Astrocyte (in vitro differentiated cells and primary cell): ENCODE measurements at regions not wholly inside any gene's neighbourhood (a gene's known extent, or its start where the extent isn't known, plus 50 kb on each side); places are given as distances from the start of the nearest gene placed in this dataset.

Source experiments
- DNase-seq: peaks from one replicate; pipeline ENCODE4 v3.0.0-alpha.2; 2010; ENCODE audit warnings: low read depth
- FAIRE-seq: peaks from 2 replicates; lab custom pipeline; 2011; peaks lifted over from hg19 to GRCh38; lab: Jason Lieb, UNC
- H2AFZ ChIP-seq: 2 replicates; pipeline ENCODE4 v1.6.0; 2012; ENCODE audit warnings: low read depth, low read length, inconsistent platforms
- H3K27ac ChIP-seq: 2 replicates; pipeline ENCODE4 v1.5.1; 2011; ENCODE audit warnings: low read depth, low read length, inconsistent platforms
- H3K27me3 ChIP-seq: 2 replicates; pipeline ENCODE4 v1.6.0; 2011; ENCODE audit warnings: low read length, inconsistent platforms; ENCODE audit not compliant: insufficient read depth
- H3K36me3 ChIP-seq: 2 replicates; pipeline ENCODE4 v1.5.1; 2011; ENCODE audit warnings: low read length, inconsistent platforms; ENCODE audit not compliant: insufficient read depth
- H3K4me1 ChIP-seq: 2 replicates; pipeline ENCODE4 v1.5.1; 2011; ENCODE audit warnings: low read length, inconsistent platforms; ENCODE audit not compliant: insufficient read depth
- H3K4me2 ChIP-seq: 2 replicates; pipeline ENCODE4 v1.6.0; 2012; ENCODE audit warnings: low read length, inconsistent platforms
- H3K4me3 ChIP-seq: 2 replicates; pipeline ENCODE4 v1.5.1; 2011; ENCODE audit warnings: low read depth, mild to moderate bottlenecking, low read length, inconsistent platforms; ENCODE audit not compliant: insufficient read depth
- H3K79me2 ChIP-seq: 2 replicates; pipeline ENCODE4 v1.6.0; 2012; ENCODE audit warnings: mild to moderate bottlenecking, low read length, inconsistent platforms; ENCODE audit not compliant: insufficient read depth
- H3K9ac ChIP-seq: 2 replicates; pipeline ENCODE4 v1.6.0; 2012; ENCODE audit warnings: mild to moderate bottlenecking, low read length, inconsistent platforms
- H3K9me3 ChIP-seq: 2 replicates; pipeline ENCODE4 v1.5.1; 2012; ENCODE audit warnings: low read depth, mild to moderate bottlenecking, low read length, inconsistent platforms; ENCODE audit not compliant: insufficient read depth
- H4K20me1 ChIP-seq: 2 replicates; pipeline ENCODE4 v1.6.0; 2012; ENCODE audit warnings: low read length, inconsistent platforms; ENCODE audit not compliant: insufficient read depth
- H3K27ac Mint-ChIP-seq: one replicate; pipeline ENCODE4 v1.8.0; 2021; ENCODE audit warnings: mild to moderate bottlenecking, mixed read lengths; ENCODE audit not compliant: unreplicated experiment
- H3K27me3 Mint-ChIP-seq: one replicate; pipeline ENCODE4 v1.8.0; 2021; ENCODE audit warnings: low read depth, mixed read lengths; ENCODE audit not compliant: unreplicated experiment
- H3K36me3 Mint-ChIP-seq: one replicate; pipeline ENCODE4 v1.8.0; 2021; ENCODE audit warnings: low read depth, mixed read lengths; ENCODE audit not compliant: unreplicated experiment
- H3K4me1 Mint-ChIP-seq: one replicate; pipeline ENCODE4 v1.8.0; 2021; ENCODE audit warnings: low read depth, mixed read lengths; ENCODE audit not compliant: unreplicated experiment
- H3K4me3 Mint-ChIP-seq: one replicate; pipeline ENCODE4 v1.8.0; 2021; ENCODE audit warnings: mild to moderate bottlenecking, moderate library complexity, mixed read lengths; ENCODE audit not compliant: unreplicated experiment
- H3K9me3 Mint-ChIP-seq: one replicate; pipeline ENCODE4 v1.8.0; 2021; ENCODE audit warnings: mild to moderate bottlenecking, mixed read lengths; ENCODE audit not compliant: unreplicated experiment
- EZH2 ChIP-seq: IDR thresholded peaks from 2 replicates; pipeline ENCODE4 v1.6.1; 2012; ENCODE audit warnings: mild to moderate bottlenecking, low read length, inconsistent platforms; ENCODE audit not compliant: insufficient read depth
- TF ChIP-seq, protein P1 (sequence below): IDR thresholded peaks from 2 replicates; pipeline ENCODE4 v1.5.1; 2011; ENCODE audit warnings: low read depth, mild to moderate bottlenecking, inconsistent platforms, low read length, moderate library complexity; ENCODE audit not compliant: insufficient read depth

DNA sequence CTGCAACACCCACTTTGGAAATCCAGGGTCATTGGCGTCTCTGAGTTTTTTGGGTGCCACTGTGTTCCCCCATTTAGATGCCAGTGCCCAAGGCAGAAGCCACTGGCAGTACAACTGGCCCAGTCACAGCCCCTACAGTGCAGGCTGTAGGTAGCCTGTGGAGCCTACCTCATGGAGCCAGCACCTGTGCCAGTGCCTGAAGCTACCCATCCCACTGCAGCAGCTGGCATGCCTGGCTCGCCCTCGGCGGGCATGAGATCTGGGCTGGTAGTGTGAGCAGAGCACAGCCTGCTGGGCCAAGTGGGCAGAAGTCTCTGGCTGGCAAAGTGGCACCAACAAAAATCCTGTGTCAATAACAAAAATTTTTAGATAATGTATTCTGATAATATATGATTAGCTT lies 1111.4 kb upstream of the NXPH2 start:
- Mint-ChIP-seq H3K36me3 (no peaks in the 10 kb centered on the region), H3K27ac (no peak overlapping the region), H3K4me1 (no peaks in the 10 kb centered on the region), H3K9me3 (peaks cover 4% of the 10 kb centered on the region), H3K27me3 (no peaks in the 10 kb centered on the region), H3K4me3 (no peak overlapping the region)
- Histone ChIP-seq H3K27me3 (no peaks in the 10 kb centered on the region), H3K36me3 (no peaks in the 10 kb centered on the region), H2AFZ (no peak overlapping the region), H4K20me1 (no peaks in the 10 kb centered on the region), H3K27ac (no peak overlapping the region), H3K79me2 (no peaks in the 10 kb centered on the region), H3K4me1 (no peaks in the 10 kb centered on the region), H3K9me3 (no peaks in the 10 kb centered on the region), H3K4me2 (no peak overlapping the region), H3K4me3 (no peak overlapping the region), H3K9ac (no peak overlapping the region)
- TF ChIP-seq, protein P1, sequence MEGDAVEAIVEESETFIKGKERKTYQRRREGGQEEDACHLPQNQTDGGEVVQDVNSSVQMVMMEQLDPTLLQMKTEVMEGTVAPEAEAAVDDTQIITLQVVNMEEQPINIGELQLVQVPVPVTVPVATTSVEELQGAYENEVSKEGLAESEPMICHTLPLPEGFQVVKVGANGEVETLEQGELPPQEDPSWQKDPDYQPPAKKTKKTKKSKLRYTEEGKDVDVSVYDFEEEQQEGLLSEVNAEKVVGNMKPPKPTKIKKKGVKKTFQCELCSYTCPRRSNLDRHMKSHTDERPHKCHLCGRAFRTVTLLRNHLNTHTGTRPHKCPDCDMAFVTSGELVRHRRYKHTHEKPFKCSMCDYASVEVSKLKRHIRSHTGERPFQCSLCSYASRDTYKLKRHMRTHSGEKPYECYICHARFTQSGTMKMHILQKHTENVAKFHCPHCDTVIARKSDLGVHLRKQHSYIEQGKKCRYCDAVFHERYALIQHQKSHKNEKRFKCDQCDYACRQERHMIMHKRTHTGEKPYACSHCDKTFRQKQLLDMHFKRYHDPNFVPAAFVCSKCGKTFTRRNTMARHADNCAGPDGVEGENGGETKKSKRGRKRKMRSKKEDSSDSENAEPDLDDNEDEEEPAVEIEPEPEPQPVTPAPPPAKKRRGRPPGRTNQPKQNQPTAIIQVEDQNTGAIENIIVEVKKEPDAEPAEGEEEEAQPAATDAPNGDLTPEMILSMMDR = no peak
- TF ChIP-seq EZH2 = no peak
- DNase-seq (no peak), FAIRE-seq (no peak)

DNA sequence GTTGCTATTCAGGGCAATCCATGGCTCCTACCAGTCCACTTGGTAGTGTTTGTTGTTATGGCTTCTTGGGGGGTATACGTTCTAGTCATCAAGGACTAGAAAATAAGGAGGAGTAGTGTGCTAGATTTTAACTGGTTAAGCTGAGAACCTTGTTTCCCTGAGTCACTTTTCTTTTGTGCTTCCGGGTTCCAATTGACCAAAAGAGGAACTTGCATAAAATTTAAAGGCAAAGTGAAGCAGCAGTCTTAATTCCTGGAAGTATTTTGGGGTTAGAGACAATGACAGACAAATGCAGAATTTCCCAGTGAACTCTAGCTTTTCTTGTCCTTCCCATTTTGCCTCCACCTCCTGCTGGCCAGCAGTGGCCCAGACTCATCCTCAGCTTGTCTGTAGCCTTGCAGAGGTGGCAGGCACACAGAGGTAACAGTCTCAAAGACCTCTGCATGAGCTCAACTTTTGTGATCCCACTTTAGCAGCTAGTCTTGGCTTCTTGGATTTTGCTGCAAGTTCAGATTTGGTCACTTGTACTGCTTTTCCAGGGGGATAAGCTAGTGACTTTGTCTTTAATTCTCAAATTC lies 1105.8 kb upstream of the NXPH2 start:
- DNase-seq (no peak), FAIRE-seq (no peak)
- no peaks in the 10 kb centered on the region for H3K4me1 Mint-ChIP-seq
- Histone ChIP-seq H3K4me1 (no peaks in the 10 kb centered on the region), H3K27ac (no peak overlapping the region), H3K4me3 (no peak overlapping the region), H3K27me3 (no peaks in the 10 kb centered on the region), H3K4me2 (no peak overlapping the region), H3K9me3 (no peaks in the 10 kb centered on the region), H3K9ac (no peak overlapping the region), H3K79me2 (no peaks in the 10 kb centered on the region), H3K36me3 (no peaks in the 10 kb centered on the region), H2AFZ (no peak overlapping the region), H4K20me1 (no peaks in the 10 kb centered on the region)
- no peaks in the 10 kb centered on the region for H3K27me3 Mint-ChIP-seq
- no peak for TF ChIP-seq EZH2
- TF ChIP-seq, protein P1 = no peak
- H3K9me3 Mint-ChIP-seq = peaks cover 3% of the 10 kb centered on the region
- H3K27ac Mint-ChIP-seq = no peak overlapping the region
- H3K4me3 Mint-ChIP-seq = no peak overlapping the region
- H3K36me3 Mint-ChIP-seq = no peaks in the 10 kb centered on the region

DNA sequence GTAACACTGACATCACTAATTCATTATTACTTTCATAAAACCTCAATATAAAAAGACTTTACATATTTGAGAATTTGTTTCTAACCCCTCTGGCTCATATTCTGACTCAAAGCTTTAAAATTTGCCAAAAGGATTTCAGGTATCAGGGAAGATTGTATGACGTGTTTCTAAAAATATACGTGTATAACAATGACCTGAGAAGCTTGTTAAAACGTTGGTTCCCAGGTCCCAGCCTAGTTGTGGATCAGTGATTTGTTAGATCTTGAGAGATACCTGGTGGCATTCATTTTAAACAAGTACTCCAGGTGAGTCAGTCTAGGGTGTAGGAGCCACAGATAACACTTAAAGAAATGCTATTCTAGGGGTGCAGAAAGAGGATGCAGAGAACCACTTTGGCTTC lies 1096.8 kb upstream of the NXPH2 start:
- Histone ChIP-seq H3K36me3 (no peaks in the 10 kb centered on the region), H3K4me3 (no peak overlapping the region), H2AFZ (no peak overlapping the region), H3K9ac (no peak overlapping the region), H3K27me3 (no peaks in the 10 kb centered on the region), H3K4me2 (no peak overlapping the region), H3K79me2 (no peaks in the 10 kb centered on the region), H4K20me1 (no peaks in the 10 kb centered on the region), H3K27ac (no peak overlapping the region), H3K9me3 (no peaks in the 10 kb centered on the region), H3K4me1 (no peaks in the 10 kb centered on the region)
- Mint-ChIP-seq H3K36me3 (no peaks in the 10 kb centered on the region), H3K27ac (no peak overlapping the region), H3K9me3 (no peaks in the 10 kb centered on the region), H3K4me1 (peaks cover 5% of the 10 kb centered on the region), H3K4me3 (no peak overlapping the region), H3K27me3 (no peaks in the 10 kb centered on the region)
- TF ChIP-seq, protein P1 = no peak
- TF ChIP-seq EZH2 = no peak
- DNase-seq = no peak
- no peak for FAIRE-seq
